ENCODE measurements at regions not wholly inside any gene's neighbourhood (a gene's known extent, or its start where the extent isn't known, plus 50 kb on each side); places are given as distances from the start of the nearest gene placed in this dataset.

DNA sequence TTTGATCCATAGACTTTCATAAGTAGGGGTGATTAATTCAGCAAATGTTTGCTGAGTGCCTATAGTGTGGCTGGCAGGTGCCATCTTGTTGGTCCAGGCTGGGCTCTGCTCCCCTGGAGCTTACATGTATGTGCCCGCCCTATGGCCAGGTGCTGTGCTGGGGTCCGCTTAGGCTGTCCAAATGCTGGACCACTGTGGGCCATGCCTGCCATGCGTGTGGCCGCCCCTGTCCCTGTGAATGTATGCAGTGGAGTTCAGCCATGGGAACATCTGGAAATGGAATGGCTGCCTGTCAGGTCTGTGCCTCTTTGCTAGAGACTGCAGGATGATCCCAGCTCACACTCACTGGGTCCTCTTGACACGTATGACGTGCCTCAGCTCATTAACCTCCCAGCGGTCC lies 594.6 kb downstream of the TBC1D22A start:
- no peaks in the 10 kb centered on the region for H3K36me3 ChIP-seq
- intact Hi-C loops (cut with DNase I) = no loop called here
- no peak overlapping the region for H3K27ac ChIP-seq
- TF ChIP-seq, protein P1, sequence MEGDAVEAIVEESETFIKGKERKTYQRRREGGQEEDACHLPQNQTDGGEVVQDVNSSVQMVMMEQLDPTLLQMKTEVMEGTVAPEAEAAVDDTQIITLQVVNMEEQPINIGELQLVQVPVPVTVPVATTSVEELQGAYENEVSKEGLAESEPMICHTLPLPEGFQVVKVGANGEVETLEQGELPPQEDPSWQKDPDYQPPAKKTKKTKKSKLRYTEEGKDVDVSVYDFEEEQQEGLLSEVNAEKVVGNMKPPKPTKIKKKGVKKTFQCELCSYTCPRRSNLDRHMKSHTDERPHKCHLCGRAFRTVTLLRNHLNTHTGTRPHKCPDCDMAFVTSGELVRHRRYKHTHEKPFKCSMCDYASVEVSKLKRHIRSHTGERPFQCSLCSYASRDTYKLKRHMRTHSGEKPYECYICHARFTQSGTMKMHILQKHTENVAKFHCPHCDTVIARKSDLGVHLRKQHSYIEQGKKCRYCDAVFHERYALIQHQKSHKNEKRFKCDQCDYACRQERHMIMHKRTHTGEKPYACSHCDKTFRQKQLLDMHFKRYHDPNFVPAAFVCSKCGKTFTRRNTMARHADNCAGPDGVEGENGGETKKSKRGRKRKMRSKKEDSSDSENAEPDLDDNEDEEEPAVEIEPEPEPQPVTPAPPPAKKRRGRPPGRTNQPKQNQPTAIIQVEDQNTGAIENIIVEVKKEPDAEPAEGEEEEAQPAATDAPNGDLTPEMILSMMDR (IDR thresholded peaks at IDR 0.05) = no peak
- TF ChIP-seq EP300 (IDR thresholded peaks at IDR 0.05) = no peak
- TF ChIP-seq POLR2A (IDR thresholded peaks at IDR 0.05) = no peak
- DNase-seq = no peak
- no peaks in the 10 kb centered on the region for H3K27me3 ChIP-seq
- no peak overlapping the region for H3K4me3 ChIP-seq
- H3K9me3 ChIP-seq = no peaks in the 10 kb centered on the region
- H3K4me1 ChIP-seq (ENCODE audit: insufficient read depth) = no peaks in the 10 kb centered on the region
- WGBS, 3 donors = 94 to 98% (median 98%) methylated on average over 7 of the region's 7 CpGs

DNA sequence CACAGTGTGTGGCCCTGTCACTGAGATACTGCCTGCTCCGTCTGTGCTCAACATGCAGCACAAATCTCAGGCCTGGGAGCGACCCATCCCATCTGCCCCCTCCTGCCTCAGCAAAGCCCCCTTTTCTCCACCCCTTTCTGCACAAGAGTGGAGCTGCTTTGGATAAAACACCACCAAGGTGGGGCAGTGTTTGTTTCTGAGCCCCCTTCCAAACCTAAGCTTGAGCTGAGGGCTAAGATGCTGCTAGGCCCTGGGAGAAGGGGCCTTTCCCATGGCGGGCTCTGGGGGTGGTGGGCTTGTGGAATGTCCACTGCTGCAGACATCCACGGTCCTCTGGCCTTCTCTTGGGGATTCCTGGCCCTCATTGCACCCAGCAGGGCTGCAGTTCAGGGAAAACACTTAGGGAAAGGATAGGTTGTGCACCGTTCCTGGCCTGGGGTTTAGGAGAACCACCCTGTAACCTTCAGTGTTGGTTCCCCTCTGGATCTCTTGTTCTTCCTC lies 594.1 kb downstream of the TBC1D22A start:
- intact Hi-C loops (cut with DNase I) = no loop called here
- Histone ChIP-seq H3K9me3 (no peaks in the 10 kb centered on the region), H3K36me3 (no peaks in the 10 kb centered on the region), H3K4me3 (no peak overlapping the region), H3K27ac (no peak overlapping the region), H3K27me3 (no peaks in the 10 kb centered on the region), H3K4me1 (ENCODE audit: insufficient read depth) (no peaks in the 10 kb centered on the region)
- no peak for DNase-seq
- TF ChIP-seq POLR2A (IDR thresholded peaks at IDR 0.05) (no peak), EP300 (IDR thresholded peaks at IDR 0.05) (no peak)
- TF ChIP-seq, protein P1 (IDR thresholded peaks at IDR 0.05) = no peak
- 80 to 86% (median 82%) methylated on average over 5 of the region's 5 CpGs for WGBS, 3 donors

DNA sequence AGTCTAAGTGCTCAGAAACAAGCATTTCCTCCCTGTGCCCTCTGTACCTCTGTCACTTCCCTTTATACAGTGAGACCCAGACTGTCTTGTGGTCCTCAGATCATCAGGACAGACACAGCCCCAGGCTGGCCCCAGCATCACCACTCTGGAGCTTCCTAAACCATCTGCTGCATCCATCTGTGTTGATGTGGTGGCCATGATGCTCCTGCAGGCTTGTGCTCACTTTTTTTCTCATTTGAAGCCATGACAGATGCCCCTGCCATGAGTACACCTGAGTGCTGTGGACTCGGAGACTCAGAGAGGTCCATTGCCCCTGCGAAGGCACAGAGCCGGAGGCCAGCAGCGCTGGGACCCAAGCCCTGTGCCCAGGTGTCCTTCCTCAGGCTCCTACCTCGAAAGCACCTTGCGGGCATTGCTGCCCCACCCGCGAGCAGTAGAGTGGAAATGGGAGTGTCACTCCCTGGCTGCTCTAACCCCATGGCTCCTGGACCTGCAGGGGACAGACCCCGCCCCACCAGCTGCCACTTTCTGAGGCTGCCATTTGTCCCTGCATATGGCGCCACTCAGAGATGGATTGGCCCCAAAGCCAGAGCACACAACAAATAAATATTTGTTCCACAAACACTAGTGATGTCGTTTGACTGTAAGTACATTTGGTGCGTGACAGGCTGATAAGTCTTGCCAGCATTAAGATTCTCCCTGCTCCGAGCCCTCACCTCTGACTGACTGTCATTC lies 593.5 kb downstream of the TBC1D22A start:
- no peak for DNase-seq
- no peaks in the 10 kb centered on the region for H3K9me3 ChIP-seq
- intact Hi-C loops (cut with DNase I) = no loop called here
- WGBS, 3 donors = 92 to 93% (median 93%) methylated on average over 12 to 13 of the region's 13 CpGs
- TF ChIP-seq EP300 (IDR thresholded peaks at IDR 0.05) (no peak), POLR2A (IDR thresholded peaks at IDR 0.05) (no peak)
- TF ChIP-seq, protein P1 (IDR thresholded peaks at IDR 0.05) = no peak
- no peak overlapping the region for H3K27ac ChIP-seq
- H3K36me3 ChIP-seq = no peaks in the 10 kb centered on the region
- no peak overlapping the region for H3K4me3 ChIP-seq
- no peaks in the 10 kb centered on the region for H3K27me3 ChIP-seq
- no peaks in the 10 kb centered on the region for H3K4me1 ChIP-seq (ENCODE audit: insufficient read depth)

DNA sequence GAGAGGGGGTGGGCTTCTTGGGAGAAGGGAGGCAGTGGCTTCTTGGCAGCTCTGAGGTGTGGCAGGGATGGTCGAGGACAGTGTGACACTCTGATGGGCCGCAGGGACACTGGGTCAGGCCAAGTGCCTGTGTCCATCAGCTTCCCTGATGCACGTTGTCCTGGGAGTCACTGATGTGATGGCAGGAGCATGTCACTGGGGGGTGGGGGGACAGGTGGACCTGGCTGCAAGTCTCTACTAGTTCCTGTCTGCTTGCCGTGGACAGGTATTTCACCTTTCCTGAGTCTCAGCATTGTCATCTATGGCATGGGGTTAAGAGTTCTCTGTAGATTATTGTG lies 592.9 kb downstream of the TBC1D22A start:
- H3K4me1 ChIP-seq (ENCODE audit: insufficient read depth) = no peaks in the 10 kb centered on the region
- TF ChIP-seq, protein P1 (IDR thresholded peaks at IDR 0.05) = no peak
- TF ChIP-seq EP300 (IDR thresholded peaks at IDR 0.05) (no peak), POLR2A (IDR thresholded peaks at IDR 0.05) (no peak)
- DNase-seq = no peak
- WGBS, 3 donors = 80 to 85% (median 83%) methylated on average over 4 of the region's 4 CpGs
- no peaks in the 10 kb centered on the region for H3K27me3 ChIP-seq
- H3K9me3 ChIP-seq = no peaks in the 10 kb centered on the region
- H3K36me3 ChIP-seq = no peaks in the 10 kb centered on the region
- no peak overlapping the region for H3K27ac ChIP-seq
- H3K4me3 ChIP-seq = no peak overlapping the region
- intact Hi-C loops (cut with DNase I) = no loop called here
